GM12878 (cell line): ENCODE measurements at regions not wholly inside any gene's neighbourhood (a gene's known extent, or its start where the extent isn't known, plus 50 kb on each side); places are given as distances from the start of the nearest gene placed in this dataset.

Experiments used
- ATAC-seq: fragments of 200-7000 bp; cut with Tn5 transposase; 3 replicates; pipeline ENCODE4 v1.9.1; 2020; ENCODE audit warnings: mild to moderate bottlenecking, moderate library complexity
- BruUV-seq: library from RNA; stranded (reverse); fragments of 400-500 nt; replicated peaks from 2 replicates; lab custom pipeline; 2021; lab: Mats Ljungman, UMichigan
- CTCF ChIA-PET: fragments of 300-600 bp; sonication (Branson Sonifier 250); formaldehyde crosslinking; extraction: SDS; loops from one replicate; lab custom pipeline; 2021; ENCODE audit warnings: inconsistent platforms; lab: Yijun Ruan, JAX
- POLR2A ChIA-PET: fragments of 350-600 bp; formaldehyde crosslinking; extraction: SDS; loops from one replicate; lab custom pipeline; 2021; ENCODE audit warnings: inconsistent platforms; lab: Charles Lee
- RAD21 ChIA-PET: fragments of 300-600 bp; sonication (Branson Sonifier 250); formaldehyde crosslinking; loops from one replicate; lab custom pipeline; 2023; ENCODE audit warnings: antibody characterized with exemption; ENCODE audit not compliant: unreplicated experiment; lab: Charles Lee
- SMC1A ChIA-PET: fragments of 300-600 bp; sonication (Branson Sonifier 250); formaldehyde crosslinking; loops from one replicate; lab custom pipeline; 2023; ENCODE audit not compliant: unreplicated experiment, uncharacterized antibody; lab: Charles Lee
- DNase-seq: peaks from one replicate; pipeline ENCODE4 v3.0.0-alpha.2; 2011; ENCODE audit warnings: low read depth, low spot score
- FAIRE-seq: peaks from 3 replicates; lab custom pipeline; 2011; peaks lifted over from hg19 to GRCh38; lab: Jason Lieb, UNC
- H2AFZ ChIP-seq: 2 replicates; pipeline ENCODE4 v1.6.0; 2011; ENCODE audit warnings: low read depth, low read length, control low read depth; ENCODE audit not compliant: control insufficient read depth
- H3K27ac ChIP-seq: 2 replicates; pipeline ENCODE4 v1.5.1; 2011; ENCODE audit warnings: control low read depth; ENCODE audit not compliant: control insufficient read depth, insufficient read depth
- H3K27me3 ChIP-seq, 2 experiments: replicated peaks in 1 of 2; 2 replicates each; pipeline versions ENCODE4 v1.6.0 to v1.6.1; 2011; ENCODE audit warnings: low read length in 1 of 2; ENCODE audit not compliant: control insufficient read depth in 2 of 2, insufficient read depth in 2 of 2
- H3K36me3 ChIP-seq, 2 experiments: 2 replicates each; pipeline ENCODE4 v1.5.1; 2011; ENCODE audit warnings: low read length in 1 of 2; ENCODE audit not compliant: control insufficient read depth in 2 of 2, insufficient read depth in 2 of 2
- H3K4me1 ChIP-seq: 2 replicates; pipeline ENCODE4 v1.6.1; 2011; ENCODE audit warnings: mild to moderate bottlenecking, low read length, moderate library complexity, mixed read lengths; ENCODE audit not compliant: control insufficient read depth, insufficient read depth
- H3K4me2 ChIP-seq: 2 replicates; pipeline ENCODE4 v1.6.0; 2011; ENCODE audit warnings: control low read depth; ENCODE audit not compliant: control insufficient read depth, insufficient read depth
- H3K4me3 ChIP-seq: fragments of 200-600 bp; sonication (generic); 2 replicates; pipeline ENCODE4 v1.5.1; 2016
- H3K79me2 ChIP-seq: 2 replicates; pipeline ENCODE4 v1.6.0; 2011; ENCODE audit warnings: low read length; ENCODE audit not compliant: control insufficient read depth, insufficient read depth
- H3K9ac ChIP-seq: 2 replicates; pipeline ENCODE4 v1.8.0; 2011; ENCODE audit warnings: low read length, control low read depth, mixed read lengths; ENCODE audit not compliant: control insufficient read depth, insufficient read depth
- H3K9me3 ChIP-seq: replicated peaks from 3 replicates; pipeline ENCODE4 v1.5.1; 2011; ENCODE audit warnings: mild to moderate bottlenecking, low read length; ENCODE audit not compliant: control insufficient read depth, insufficient read depth
- H4K20me1 ChIP-seq: 2 replicates; pipeline ENCODE4 v1.6.0; 2011; ENCODE audit not compliant: control insufficient read depth, insufficient read depth
- CHD1 ChIP-seq: IDR thresholded peaks from 2 replicates; pipeline ENCODE4 v1.6.1; 2012; ENCODE audit warnings: low read depth, low read length, improper control_type of control experiment
- CHD2 ChIP-seq: IDR thresholded peaks from 2 replicates; pipeline ENCODE4 v1.6.1; 2011; ENCODE audit warnings: low read depth, low read length, improper control_type of control experiment, borderline replicate concordance
- HCFC1 ChIP-seq: fragments of 150-350 bp; IDR thresholded peaks from 2 replicates; pipeline ENCODE4 v1.6.1; 2014; ENCODE audit warnings: low read length
- MYC ChIP-seq: IDR thresholded peaks from 2 replicates; pipeline ENCODE4 v1.6.1; 2011; ENCODE audit warnings: mild to moderate bottlenecking, low read length, moderate library complexity, inconsistent platforms; ENCODE audit not compliant: insufficient read depth, insufficient replicate concordance, insufficient read length, severe bottlenecking
- NBN ChIP-seq: fragments of 450-650 bp; IDR thresholded peaks from 2 replicates; pipeline ENCODE4 v1.6.1; 2016
- RAD21 ChIP-seq: IDR thresholded peaks from 2 replicates; pipeline ENCODE4 v1.6.1; 2011; ENCODE audit warnings: mild to moderate bottlenecking, low read depth, low read length, moderate library complexity; ENCODE audit not compliant: insufficient read depth
- SMAD5 ChIP-seq: IDR thresholded peaks from 2 replicates; pipeline ENCODE4 v1.6.1; 2016; ENCODE audit warnings: antibody characterized with exemption, low read depth
- SREBF1 ChIP-seq: IDR thresholded peaks from 2 replicates; pipeline ENCODE4 v1.6.1; 2012; ENCODE audit warnings: mild to moderate bottlenecking, low read length
- ZZZ3 ChIP-seq: IDR thresholded peaks from 2 replicates; pipeline ENCODE4 v1.6.1; 2011; ENCODE audit warnings: low read depth; ENCODE audit not compliant: control insufficient read depth, insufficient read length
- WGBS: methylation state at CpG from one replicate; pipeline ENCODE4 v1.1.6; 2016; ENCODE audit warnings: low lambda C conversion rate; ENCODE audit not compliant: insufficient replicate concordance, insufficient coverage; ENCODE audit errors: missing lambda C conversion rate; 5-methylcytosine and 5-hydroxymethylcytosine counted together
- in situ Hi-C: fragments of 300-500 bp; cut with MboI; formaldehyde crosslinking; loops from 9 replicates; pipeline ENCODE4 v1.14.3; 2018; ENCODE audit warnings: mixed read lengths
- intact Hi-C: fragments of 100-400 bp; cut with micrococcal nuclease; formaldehyde crosslinking; loops from one replicate; pipeline ENCODE4 v1.14.2; 2022; ENCODE audit not compliant: unreplicated experiment
- TF ChIP-seq, protein P1 (sequence below): IDR thresholded peaks from 2 replicates; pipeline ENCODE4 v1.6.1; 2011; ENCODE audit warnings: low read depth, mild to moderate bottlenecking, low read length, moderate library complexity, borderline replicate concordance; ENCODE audit errors: extremely low read depth

- no peak for TF ChIP-seq MYC
- TF ChIP-seq SMAD5 = no peak
- no peak for TF ChIP-seq ZZZ3
- TF ChIP-seq HCFC1 = no peak
- no peak for TF ChIP-seq SREBF1
- no peak for TF ChIP-seq NBN
These were observed 549.5 kb upstream of the EEF2KMT start (continued) for GRCh38 chr16:5647051-5647450.

DNA sequence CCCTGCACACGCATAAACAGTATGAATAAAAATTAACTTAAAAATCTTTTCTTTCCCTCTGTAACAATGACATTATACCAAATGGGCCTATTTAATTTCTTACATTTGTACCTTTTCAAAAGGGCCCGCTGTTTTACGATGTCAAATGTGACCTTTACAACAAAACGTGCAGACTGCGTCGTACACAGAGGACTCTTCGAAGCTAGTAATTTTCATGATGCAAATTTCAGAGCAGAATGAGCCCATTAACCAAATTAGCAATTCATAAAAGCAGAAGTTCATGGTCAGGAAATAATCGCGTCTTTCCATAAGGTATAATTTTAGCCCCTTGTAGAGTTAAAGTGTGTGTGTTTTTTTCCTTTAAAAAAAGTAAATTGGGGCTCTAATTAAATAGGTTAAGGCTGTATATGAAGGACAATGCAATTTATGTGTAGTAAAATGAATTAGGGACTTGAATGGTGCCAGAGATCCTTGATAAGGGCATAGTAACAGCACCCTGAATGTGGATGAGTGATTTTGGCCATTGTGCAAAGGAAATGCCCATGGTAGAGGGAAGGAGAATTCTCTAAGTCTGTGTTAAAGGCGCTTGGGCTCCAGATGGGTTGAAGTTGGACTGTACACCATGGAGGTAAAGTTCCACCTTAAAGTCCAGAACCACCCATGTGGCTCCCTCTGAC lies 546.4 kb upstream of the EEF2KMT start:
- no peak for DNase-seq
- SMC1A ChIA-PET = no interaction called here
- no peaks in the 10 kb centered on the region for H3K79me2 ChIP-seq
- H3K4me3 ChIP-seq = no peak overlapping the region
- H3K9me3 ChIP-seq = no peaks in the 10 kb centered on the region; the same call in 2 of the 3 replicates
- intact Hi-C loops = no loop called here
- POLR2A ChIA-PET = no interaction called here
- CTCF ChIA-PET = interaction anchor here (1.4 kb wide), 1 partner anchor 10 kb away, joined by 5 read pairs; no protein-coding TSS in a partner anchor
- H3K27me3 ChIP-seq = no peaks in the 10 kb centered on the region
- H3K4me1 ChIP-seq = no peaks in the 10 kb centered on the region
- no peak overlapping the region for H2AFZ ChIP-seq
- RAD21 ChIA-PET = no interaction called here
- H3K9ac ChIP-seq = no peak overlapping the region
- FAIRE-seq = no peak
- H3K36me3 ChIP-seq = no peaks in the 10 kb centered on the region
- in situ Hi-C loops = no loop called here
- 42% methylated on average over 10 of the region's 10 CpGs for WGBS
- no peaks in the 10 kb centered on the region for H4K20me1 ChIP-seq
- H3K27ac ChIP-seq = no peak overlapping the region
- ATAC-seq = no peak
- BruUV-seq = no TSS peak
- TF ChIP-seq, protein P1, sequence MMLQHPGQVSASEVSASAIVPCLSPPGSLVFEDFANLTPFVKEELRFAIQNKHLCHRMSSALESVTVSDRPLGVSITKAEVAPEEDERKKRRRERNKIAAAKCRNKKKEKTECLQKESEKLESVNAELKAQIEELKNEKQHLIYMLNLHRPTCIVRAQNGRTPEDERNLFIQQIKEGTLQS = no peak
- no peak for TF ChIP-seq CHD2
- TF ChIP-seq RAD21 = no peak
- TF ChIP-seq CHD1 = no peak
- TF ChIP-seq, all 136 proteins: peak for 0
- no peak overlapping the region for H3K4me2 ChIP-seq
